Stimulated activated CD4-positive, alpha-beta T cell treated with anti-CD3 and anti-CD28 coated beads, Interleukin-15, amount 100 ng/mL, for 1 hour (primary cell): ENCODE measurements at regions not wholly inside any gene's neighbourhood (a gene's known extent, or its start where the extent isn't known, plus 50 kb on each side); places are given as distances from the start of the nearest gene placed in this dataset.
"Not testable (repeated sequence)": the region's sequence is repeated elsewhere in the genome, so short reads cannot be mapped to it uniquely, and the experiment has no call there.

Experiments
- DNase-seq, 2 donors: peaks; one replicate each; pipeline ENCODE4 v3.0.0-alpha.2; 2020; ENCODE audit warnings: low read depth in 1 of 2, low spot score in 1 of 2

DNA sequence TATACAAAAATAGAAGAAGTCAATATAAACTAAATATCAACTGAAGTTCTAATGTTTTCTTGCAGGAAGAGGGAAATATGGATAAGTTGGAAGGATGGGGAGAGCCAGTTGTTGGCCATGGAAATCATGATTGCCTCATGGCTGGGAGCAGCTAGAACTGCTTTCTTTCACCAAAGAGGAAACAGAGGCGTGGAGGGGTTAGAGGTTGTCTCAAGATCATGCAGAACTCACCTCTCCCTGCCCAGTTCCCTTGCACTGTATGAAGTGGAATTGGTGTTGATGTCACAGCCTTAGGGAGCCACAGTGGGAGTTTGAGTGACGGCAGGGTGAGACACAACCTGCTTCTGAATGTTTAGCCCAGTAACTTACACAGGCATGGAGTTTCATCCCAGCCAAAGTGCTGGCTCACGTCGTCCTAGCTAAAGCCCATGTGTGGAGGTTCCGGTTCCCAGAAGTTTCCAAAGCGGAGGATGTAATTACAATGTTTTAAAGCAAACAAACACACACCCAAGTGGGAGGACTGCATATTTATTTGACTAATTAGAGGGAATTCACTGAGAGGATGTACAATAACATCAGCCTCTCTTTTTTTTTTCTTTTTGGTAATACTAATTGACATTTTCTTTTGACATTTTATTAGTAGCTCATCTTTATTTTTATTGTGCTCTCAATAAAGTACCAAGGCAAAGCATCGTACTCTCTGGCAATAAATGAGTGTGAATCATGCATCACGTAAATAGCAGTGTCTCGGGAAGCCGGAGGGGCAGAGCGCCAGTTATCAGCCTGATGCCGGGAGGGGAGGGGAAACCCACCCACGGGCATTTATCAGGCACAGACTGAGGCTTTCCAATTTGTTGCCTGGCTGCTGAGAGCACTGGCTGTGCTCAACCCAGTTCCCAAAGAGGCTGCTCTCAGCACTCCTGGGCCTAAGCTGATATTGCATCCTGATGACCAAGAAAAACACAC is 118.7 kb upstream of the CDH5 start:
- DNase-seq = no peak

DNA sequence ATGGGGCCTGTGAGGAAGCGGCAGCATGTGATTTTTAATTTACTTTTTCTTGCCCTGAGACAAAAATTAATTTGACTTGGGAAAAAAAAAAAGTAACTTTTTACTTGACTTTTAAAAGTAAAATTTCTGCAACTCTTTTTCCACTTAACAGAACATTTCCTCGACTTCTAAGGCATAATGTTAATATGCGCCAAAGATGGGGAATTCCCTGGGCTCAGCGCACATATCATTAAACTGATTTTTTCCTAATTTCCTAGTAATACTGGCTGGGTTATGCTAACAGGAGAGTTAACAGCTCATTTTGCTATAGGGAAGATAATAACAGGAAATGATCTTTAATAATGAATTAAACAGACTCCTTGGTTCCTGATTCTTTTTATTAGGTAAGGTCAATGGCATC is 120.6 kb upstream of the CDH5 start:
- no peak for DNase-seq

DNA sequence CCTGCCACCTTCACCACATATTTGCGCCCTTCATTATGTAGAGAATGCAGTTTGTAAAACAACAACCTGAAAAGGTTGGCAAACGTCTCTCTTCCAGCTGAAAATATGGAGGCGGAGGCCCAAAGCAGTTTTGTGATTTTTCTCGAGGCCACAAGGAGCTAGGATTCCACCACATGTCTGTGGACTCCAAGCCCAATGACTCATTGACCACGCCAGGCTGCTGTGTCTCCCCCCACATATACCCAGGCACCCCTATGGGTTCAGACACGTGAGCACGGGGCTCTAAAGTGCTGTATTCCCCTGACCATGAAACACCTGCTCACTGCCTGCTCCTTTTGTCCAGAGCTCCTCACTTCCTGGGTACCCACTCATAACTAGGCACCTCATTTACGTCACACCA is 121.4 kb upstream of the CDH5 start:
- DNase-seq = no peak

DNA sequence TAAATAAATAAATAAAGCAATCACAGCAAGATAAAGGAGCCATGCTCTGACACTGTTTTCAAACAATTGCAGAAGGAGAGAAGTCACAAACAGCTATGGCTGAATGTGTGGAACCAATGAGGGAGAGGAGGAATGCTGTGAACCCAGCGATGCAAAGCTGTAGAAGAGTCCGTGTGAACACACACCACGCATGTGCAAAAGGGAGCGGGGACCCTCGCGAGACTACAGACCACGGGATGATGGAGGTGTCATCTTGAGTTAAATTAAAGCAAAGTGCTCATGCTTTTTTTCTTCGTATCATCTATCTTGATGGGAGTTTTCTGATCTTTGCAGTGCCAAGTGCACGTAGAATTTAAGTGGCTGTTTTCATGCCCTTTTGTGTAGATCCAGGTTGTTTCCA is 123.8 kb upstream of the CDH5 start:
- DNase-seq = no peak

DNA sequence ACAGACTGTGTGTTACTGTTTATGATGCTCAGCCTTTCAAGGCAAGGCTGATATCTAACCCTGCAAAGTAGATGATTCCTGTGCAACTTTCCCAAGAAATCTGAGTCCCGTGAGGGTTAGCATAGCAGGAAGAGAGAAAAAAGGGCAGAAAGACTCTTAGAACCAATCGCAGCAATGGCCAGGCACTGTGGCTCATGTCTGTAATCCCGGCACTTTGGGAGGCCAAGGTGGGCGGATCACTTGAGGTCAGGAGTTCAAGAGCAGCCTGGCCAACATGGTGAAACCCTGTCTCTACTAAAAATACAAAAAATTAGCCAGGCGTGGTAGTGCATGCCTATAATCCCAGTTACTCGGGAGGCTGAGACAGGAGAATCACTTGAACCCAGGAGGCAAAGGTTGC is 124.3 kb upstream of the CDH5 start:
- not testable (repeated sequence) for DNase-seq

DNA sequence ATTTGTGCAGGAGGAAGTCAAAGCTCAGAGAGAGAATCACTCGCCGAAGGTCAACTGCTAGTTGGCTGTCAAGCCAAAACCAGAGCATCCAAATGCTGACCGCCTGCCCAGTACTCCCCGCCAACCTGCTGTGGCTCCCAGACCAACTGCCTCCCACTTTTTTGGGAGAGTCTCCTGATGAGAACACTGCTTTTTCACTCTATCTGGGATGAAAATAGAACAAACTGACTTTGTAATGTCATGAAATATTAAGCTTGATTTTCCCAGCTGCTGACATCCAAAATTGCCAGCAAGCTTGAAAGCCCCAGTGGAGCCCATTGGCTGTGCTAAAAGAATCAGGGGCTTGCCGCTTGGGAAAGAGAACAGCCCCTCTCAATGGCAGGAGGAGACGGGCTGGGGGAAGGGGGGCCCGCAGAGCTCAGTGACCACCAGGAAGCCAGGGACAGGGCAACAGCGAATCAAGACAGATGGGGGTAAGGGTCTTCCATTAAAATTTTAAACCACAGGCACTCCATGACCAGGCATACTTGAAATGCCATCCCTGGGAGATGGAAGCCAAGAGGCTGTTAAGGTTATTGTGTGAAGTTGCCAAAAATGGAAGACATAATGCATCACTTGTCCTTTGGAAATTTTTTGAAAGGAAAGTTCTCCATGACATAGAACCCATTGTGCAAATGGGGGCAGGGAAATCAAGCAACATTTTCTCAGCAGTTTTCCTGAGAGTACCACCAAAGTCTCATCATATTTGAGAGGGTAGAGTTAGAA is 125.7 kb upstream of the CDH5 start:
- DNase-seq = no peak

DNA sequence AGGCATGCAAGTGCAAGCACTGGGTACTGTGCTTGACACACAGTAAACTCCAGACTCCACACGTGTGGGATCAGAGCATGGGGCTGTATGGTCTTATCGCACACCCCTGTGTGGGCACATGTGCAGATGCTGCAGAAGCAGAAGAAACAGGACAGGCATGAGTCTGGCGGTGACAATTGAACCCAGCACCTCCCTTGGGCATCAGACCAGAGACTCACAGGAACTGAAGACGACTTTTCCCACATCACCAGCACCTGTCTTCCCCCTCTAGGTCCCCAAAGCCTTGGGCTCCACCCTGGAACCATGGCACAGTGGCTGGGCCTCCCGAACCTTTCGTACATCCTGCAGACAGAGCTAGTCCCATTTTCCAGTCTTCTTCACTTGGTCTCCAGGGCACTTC is 126.4 kb upstream of the CDH5 start:
- no peak for DNase-seq

DNA sequence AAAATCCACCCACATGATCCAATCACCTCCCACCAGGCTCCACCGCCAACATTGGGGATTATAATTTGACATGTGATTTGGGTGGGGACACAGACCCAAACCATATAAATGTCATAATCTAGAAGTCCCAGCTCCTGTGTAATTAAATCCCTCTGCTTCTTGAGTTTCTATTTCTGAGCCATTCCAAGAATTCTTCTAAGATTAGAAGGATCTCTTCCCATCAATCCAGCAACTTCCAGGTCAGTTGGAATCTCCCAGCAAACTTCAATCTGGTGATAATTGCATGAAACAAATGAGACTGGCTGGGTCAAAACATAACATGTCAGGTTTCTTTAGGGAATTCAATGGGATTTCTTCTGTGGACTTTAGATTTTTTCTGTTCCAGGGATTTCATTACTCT is 127.8 kb upstream of the CDH5 start:
- DNase-seq = no peak

DNA sequence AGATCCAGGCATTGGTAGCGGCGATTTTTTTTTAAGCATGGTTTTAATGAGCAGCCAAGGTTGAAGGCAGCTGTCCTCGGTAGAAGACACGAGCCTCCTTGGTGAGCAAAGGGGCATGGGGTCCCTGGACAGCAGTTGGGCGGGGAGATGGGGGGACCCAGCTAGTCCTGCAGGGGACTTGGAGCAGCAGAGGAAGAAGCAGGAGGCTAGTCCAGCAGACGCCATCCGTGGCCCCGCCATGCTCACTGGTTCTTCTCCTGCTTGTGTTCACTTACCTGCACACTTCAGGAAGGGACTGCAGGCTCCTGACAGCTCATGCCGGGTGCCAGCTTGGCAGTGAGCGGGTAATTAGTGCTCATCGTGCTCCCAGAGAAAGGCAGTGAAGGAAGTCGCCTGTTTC is 130.2 kb upstream of the CDH5 start:
- DNase-seq = no peak

DNA sequence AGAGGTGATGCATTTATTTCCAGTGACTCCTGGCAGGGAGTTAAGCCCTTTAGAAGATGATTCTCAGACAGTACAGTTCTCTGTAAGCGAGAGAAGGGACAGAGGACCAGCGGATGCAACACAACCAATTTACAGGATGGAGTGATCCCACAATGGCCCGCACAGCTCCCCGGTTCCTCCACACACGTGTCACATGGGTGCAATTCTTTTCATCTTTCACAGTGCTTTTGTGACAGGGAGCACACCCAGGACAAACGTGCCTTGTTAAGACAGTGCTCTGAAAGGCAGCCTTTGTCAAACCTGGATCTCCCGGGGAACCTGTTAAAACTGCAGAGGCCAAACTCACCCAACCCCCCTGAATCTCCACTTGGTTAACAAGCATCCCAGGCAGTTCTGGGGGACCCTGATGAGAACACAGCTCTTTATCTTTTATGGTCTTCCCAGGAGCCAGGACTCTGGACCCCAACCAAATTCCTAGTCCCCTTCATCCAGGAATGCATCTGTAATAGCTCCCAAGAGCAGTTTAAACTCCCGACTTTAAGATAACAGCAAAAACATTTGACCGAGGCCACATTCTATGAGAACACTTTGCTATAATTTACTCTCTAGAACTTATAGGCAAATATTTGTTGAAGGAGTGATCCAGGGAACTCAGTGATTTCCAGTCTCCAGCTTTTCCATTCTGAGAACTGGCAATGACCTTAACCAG is 134.9 kb upstream of the CDH5 start:
- DNase-seq = no peak

DNA sequence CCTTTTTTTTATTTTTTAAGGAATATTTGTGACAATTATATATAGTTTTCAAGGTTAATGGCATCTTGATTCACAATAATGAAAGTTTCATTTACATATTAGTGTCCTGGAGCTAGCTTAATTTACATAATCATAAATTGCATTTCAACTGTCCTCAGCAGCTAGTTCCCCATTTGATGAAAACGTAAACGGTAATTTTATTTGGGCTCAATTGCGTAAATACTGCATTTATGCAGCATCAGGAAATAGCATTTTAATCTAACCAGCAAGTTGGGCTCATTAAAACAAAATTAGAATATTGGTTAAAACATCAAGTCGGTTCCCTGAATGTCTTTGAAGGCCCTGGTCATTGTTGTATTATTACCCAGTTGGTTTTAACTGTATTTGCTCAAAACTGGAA is 136.8 kb upstream of the CDH5 start:
- DNase-seq = no peak

DNA sequence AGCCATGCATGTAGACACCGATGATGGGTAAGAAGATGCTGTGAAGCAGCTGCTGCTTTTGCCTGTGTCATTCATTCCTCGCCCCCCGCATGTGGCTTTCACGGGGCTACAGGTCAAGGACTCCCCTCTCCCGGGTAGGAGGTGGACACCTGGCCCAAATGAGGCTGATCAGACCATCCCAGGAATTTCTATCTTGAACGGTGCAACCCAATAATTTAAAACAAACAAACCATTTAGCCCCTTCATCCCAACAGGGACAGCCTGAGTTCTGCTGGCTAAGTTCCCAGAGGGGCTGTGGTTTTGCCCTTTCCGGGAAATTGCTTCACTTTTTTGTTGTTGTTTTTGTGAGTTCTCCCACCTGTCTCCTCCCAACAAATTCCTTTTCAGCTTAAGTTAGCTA is 137.7 kb upstream of the CDH5 start:
- no peak for DNase-seq

DNA sequence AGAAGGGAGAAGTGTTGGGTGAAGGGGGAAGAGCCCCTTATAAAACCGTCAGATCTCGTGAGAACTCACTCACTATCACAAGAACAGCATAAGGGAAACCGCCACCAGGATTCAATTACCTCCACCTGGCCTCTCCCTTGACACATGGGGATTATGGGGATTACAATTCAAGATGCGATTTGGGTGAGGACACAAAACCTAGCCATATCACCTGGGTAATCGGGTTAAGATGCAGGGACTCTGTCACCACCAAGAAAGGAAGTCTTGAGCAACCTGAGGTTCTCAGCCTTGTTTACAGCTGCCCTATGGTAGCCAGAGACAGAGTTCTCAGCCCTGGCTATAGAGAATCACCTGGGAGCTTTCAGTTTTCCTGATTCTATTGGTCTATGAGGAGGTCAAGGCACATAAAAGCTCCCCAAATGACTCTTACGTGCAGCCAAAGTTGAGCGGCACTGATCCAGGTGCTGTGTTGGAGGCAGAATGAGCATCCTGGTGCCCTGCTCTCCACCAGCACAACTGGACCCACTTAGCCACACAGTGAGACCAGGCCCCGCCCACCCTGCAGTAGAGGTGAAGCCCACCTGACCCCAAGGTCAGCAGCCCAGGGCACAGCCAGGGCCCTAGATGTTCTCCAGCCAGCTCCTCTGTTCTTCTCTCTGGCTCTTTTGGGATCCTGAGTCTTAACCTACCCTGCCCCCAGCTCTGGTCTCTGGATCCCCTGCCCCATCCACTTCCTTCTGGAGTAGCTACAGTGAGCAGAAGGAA is 138.5 kb upstream of the CDH5 start:
- no peak for DNase-seq

DNA sequence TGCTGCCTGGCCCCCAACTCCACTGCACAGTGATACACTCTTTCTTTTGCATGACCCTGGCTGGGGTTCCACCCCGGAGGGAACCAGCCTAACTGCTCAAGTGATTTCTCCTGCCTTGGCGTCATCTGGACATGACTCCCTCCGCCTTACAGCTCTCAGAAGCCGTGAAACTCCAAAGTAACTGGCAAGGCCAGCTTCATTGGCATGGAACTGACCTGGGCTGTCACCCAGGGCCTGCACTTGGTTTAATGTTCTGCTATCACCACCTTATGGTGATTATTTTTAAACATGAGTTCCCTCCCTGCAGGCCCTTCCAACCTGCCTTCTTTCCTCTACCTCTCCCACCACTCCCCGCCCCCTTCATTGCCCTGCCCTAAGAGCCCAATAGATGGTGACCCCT is 139.7 kb upstream of the CDH5 start:
- DNase-seq = no peak

DNA sequence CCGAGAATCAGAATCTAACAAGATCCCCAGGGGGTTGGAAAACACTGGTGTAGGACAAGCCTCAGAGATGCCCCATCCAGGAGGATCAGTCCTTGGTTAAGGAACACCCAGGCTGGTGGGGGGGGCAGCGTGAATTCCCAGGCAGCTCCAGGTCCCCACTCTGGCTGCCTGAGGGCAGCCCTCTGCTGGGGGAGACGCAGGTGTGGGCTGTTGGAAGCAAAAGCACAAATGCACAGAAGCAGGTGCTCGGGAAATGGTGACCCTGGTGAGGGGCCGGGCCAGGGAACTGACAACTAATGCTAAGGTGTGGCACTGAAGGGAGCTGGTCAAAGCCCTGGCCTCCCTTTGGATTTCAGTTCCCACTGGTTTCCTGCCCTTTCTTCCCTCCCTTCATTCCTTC is 140.8 kb upstream of the CDH5 start:
- no peak for DNase-seq

DNA sequence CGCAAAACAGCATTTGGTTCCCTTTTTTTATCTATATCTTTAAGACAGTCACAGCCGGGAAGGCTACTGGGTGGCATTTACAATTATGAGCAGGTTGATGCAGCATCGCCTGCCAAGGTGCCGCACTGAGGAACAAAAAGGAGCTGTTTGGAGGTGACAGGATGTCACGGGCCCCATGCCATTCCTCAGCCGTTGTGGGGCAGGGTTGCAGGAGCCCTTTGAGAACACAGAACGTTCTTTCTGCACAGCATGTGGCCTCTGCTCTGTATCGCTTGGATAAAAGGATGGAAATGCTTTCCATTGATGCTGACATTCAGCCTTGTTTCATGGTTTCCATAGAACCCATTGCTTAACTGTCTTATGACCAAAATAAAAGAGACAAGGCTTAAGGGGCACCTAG is 141.9 kb upstream of the CDH5 start:
- no peak for DNase-seq

DNA sequence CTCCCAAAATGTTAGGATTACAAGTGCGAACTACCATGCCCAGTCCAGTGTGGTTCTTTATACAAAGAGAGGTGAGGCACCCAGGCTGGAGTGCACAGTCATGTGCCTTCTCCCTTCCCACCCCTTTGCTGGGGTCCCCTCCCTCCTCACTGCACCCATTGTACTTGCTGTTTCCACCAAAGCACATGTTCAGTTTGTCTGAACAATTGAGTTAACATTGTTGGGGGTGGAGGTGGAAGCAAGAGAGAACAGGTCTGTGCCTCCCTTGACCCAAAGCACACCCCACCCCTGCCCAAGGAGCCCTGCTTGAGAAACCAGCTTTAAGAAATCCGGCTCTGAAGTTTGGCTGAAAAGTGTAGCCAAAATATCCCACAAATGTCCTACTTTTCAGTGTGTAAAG is 142.3 kb upstream of the CDH5 start:
- no peak for DNase-seq

DNA sequence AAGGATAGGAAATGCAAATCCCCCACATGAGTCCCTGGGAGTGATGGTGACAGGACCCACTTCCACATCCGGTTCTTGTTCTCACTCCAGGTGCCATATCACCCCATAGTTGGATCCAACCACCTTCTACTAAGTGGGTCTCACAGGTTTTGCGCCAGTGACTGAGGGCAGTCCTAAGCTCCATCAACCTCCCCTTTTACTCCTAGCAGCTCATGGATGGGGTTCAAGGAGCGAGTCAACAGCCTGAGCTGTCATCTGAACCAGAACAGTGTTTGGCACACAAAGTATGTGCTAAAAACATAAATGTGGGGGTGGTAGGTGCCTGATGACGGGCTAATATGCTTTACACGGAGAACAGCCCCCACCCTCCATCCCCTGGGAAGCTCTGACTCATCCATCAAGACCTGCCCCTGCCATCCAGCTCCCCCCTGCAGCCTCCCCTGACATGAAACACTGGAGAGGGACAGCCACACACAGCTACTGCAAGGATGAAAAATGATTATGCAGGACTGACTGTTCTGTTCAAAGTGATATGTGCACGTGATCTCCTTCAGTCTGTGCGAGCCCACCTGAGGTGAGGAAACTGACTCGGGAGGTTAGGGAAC is 143.2 kb upstream of the CDH5 start:
- no peak for DNase-seq

DNA sequence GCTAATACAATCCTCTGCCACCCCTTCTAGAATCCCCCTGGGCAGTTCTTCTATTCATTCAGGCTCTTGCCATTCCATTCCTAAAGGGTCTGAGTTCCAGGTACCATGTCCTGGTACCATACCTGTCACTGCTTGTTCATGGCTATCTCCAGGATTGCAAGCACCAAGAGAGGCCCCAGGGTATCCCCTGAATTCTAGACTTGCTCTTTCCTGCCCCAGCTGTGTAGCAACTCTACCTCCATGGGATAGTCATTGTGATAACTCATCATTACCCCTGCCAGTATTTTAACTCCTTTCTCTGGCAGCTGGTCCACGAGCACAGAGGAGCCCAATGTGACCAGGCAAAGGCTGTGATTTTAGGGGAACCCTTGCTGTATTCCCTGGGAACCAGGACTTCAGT is 143.7 kb upstream of the CDH5 start:
- no peak for DNase-seq

DNA sequence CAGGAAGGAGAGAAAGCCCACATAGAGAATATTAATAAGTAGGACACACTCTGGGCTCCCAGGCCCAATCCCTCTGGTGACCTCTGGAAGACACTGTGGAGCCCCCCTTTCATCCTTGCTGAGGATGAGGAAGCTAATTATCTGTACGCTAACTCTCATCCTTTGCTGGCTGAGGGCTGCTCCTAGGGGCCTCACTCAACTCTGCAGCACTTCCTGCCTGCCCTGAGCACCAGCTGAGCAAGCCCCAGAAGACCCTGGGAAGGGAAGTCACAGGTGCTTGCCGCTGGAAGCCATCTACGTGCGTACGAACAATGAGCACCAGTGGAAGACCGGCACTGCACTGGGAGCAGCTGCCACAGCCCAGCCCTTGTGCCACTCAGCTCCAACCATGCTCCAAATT is 145.8 kb upstream of the CDH5 start:
- no peak for DNase-seq

DNA sequence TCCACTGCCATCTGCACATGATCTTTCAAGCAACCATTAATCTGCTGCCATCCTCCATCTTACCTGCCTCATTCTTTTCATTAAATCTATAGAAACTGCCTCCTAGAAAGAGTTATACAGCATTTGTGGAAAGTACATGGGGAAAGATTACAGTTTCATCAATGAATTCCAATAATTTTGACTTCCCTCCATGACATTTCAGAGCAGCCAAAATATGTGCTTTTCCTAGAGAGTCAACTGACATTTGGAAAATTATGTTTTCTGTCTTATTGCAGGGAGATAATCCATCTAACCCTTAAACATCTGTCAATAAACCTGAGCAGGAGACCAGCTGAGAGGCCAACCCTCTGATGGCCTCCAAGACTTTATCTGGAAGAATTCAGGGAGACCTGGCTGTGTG is 147.0 kb upstream of the CDH5 start:
- no peak for DNase-seq
